Neutrophil (primary cell): ENCODE measurements at regions not wholly inside any gene's neighbourhood (a gene's known extent, or its start where the extent isn't known, plus 50 kb on each side); places are given as distances from the start of the nearest gene placed in this dataset.

Experiments
- H3K27ac ChIP-seq: fragments of 200-600 bp; sonication (generic); 2 replicates; pipeline ENCODE4 v1.5.1; 2016; ENCODE audit warnings: mild to moderate bottlenecking, moderate library complexity
- H3K27me3 ChIP-seq: fragments of 200-600 bp; sonication (generic); 2 replicates; pipeline ENCODE4 v1.6.0; 2016; ENCODE audit warnings: mild to moderate bottlenecking
- H3K36me3 ChIP-seq: fragments of 200-600 bp; sonication (generic); 2 replicates; pipeline ENCODE4 v1.5.1; 2017
- H3K4me1 ChIP-seq, 2 experiments: fragments of 200-600 bp in 1 of 2; sonication (generic) in 1 of 2; 1 replicate in 1 of 2; 2 replicates in 1 of 2; pipeline versions ENCODE4 v1.5.1 to v1.6.1; 2013 to 2016; ENCODE audit warnings: low read depth in 1 of 2, low read length in 1 of 2, mild to moderate bottlenecking in 1 of 2, moderate library complexity in 1 of 2; ENCODE audit not compliant: control insufficient read depth in 1 of 2, insufficient read depth in 1 of 2
- H3K4me3 ChIP-seq, 2 experiments: fragments of 200-600 bp in 1 of 2; sonication (generic) in 1 of 2; 1 replicate in 1 of 2; 2 replicates in 1 of 2; pipeline ENCODE4 v1.5.1; 2013 to 2016; ENCODE audit warnings: low read depth in 1 of 2, low read length in 1 of 2, mild to moderate bottlenecking in 1 of 2, moderate library complexity in 1 of 2
- H3K9me3 ChIP-seq: fragments of 200-600 bp; sonication (generic); 2 replicates; pipeline ENCODE4 v1.5.1; 2016
- CTCF ChIP-seq: fragments of 200-600 bp; sonication (generic); IDR thresholded peaks from 2 replicates; pipeline ENCODE4 v1.5.1; 2016; ENCODE audit warnings: antibody characterized with exemption

- Histone ChIP-seq H3K36me3 (no peaks in the 10 kb centered on the region), H3K9me3 (no peaks in the 10 kb centered on the region), H3K27ac (no peak overlapping the region), H3K4me1 (no peaks in the 10 kb centered on the region), H3K27me3 (peaks cover 24% of the 10 kb centered on the region), H3K4me3 (no peak overlapping the region)
- no peak for TF ChIP-seq CTCF
Observed at GRCh38 chr5:1681955-1682354, 117.7 kb downstream of the MRPL36 start.

- Histone ChIP-seq H3K9me3 (no peaks in the 10 kb centered on the region), H3K27ac (no peak overlapping the region), H3K4me1 (no peaks in the 10 kb centered on the region), H3K27me3 (peaks cover 84% of the 10 kb centered on the region), H3K36me3 (no peaks in the 10 kb centered on the region), H3K4me3 (no peak overlapping the region)
- no peak for TF ChIP-seq CTCF
Observed at GRCh38 chr5:1673042-1673677, 126.5 kb downstream of the MRPL36 start.

GRCh38 chr5:1672396-1672795 lies 127.2 kb downstream of the MRPL36 start:
- H3K27ac ChIP-seq, result no peak overlapping the region
- H3K27me3 ChIP-seq, result peaks cover 91% of the 10 kb centered on the region
- no peaks in the 10 kb centered on the region for H3K36me3 ChIP-seq
- no peak for TF ChIP-seq CTCF
- H3K4me1 ChIP-seq, result no peaks in the 10 kb centered on the region
- H3K9me3 ChIP-seq, result no peaks in the 10 kb centered on the region
- no peak overlapping the region for H3K4me3 ChIP-seq

GRCh38 chr5:1671351-1671750 lies 128.3 kb downstream of the MRPL36 start:
- Histone ChIP-seq H3K27ac (no peak overlapping the region), H3K27me3 (peaks cover 98% of the 10 kb centered on the region), H3K4me3 (no peak overlapping the region), H3K36me3 (no peaks in the 10 kb centered on the region), H3K4me1 (no peaks in the 10 kb centered on the region), H3K9me3 (no peaks in the 10 kb centered on the region)
- TF ChIP-seq CTCF, result no peak

- TF ChIP-seq CTCF, result no peak
- H3K36me3 ChIP-seq, result no peaks in the 10 kb centered on the region
- peaks cover 100% of the 10 kb centered on the region for H3K27me3 ChIP-seq
Observed at GRCh38 chr5:1670351-1670750, 129.3 kb downstream of the MRPL36 start.

More at GRCh38 chr5:1670351-1670750, 129.3 kb downstream of the MRPL36 start:
- no peak overlapping the region for H3K27ac ChIP-seq
- H3K9me3 ChIP-seq, result no peaks in the 10 kb centered on the region
- H3K4me1 ChIP-seq, result no peaks in the 10 kb centered on the region
- H3K4me3 ChIP-seq, result no peak overlapping the region
